Myocyte (in vitro differentiated cells): ENCODE measurements at regions not wholly inside any gene's neighbourhood (a gene's known extent, or its start where the extent isn't known, plus 50 kb on each side); places are given as distances from the start of the nearest gene placed in this dataset.
A peak's percentile ranks its signal among the peaks of the same experiment; 100 is the strongest.

Source experiments
- DNase-seq: peaks from one replicate; pipeline ENCODE4 v3.0.0-alpha.2; 2012; ENCODE audit warnings: low read depth

GRCh38 chr1:164256456-164256855 is 302.5 kb upstream of the PBX1 start:
- no peak for DNase-seq

GRCh38 chr1:164261691-164262240 is 297.2 kb upstream of the PBX1 start:
- DNase-seq = no peak

- no peak for DNase-seq
Measured at GRCh38 chr1:164263540-164263939, 295.4 kb upstream of the PBX1 start.

GRCh38 chr1:164265232-164265631 is 293.8 kb upstream of the PBX1 start:
- no peak for DNase-seq

GRCh38 chr1:164272156-164272555 is 286.8 kb upstream of the PBX1 start:
- DNase-seq = no peak

- DNase-seq = no peak
Measured at GRCh38 chr1:164296172-164296571, 262.8 kb upstream of the PBX1 start.

- DNase-seq = no peak
Measured at GRCh38 chr1:164308101-164308500, 250.9 kb upstream of the PBX1 start.

GRCh38 chr1:164310166-164310565 is 248.8 kb upstream of the PBX1 start:
- DNase-seq = no peak

GRCh38 chr1:164311377-164311776 is 247.6 kb upstream of the PBX1 start:
- DNase-seq = no peak

GRCh38 chr1:164320790-164321731 is 237.9 kb upstream of the PBX1 start:
- DNase-seq = peak; percentile 1

GRCh38 chr1:164325786-164326185 is 233.2 kb upstream of the PBX1 start:
- no peak for DNase-seq

GRCh38 chr1:164333387-164333786 is 225.6 kb upstream of the PBX1 start:
- DNase-seq = no peak

GRCh38 chr1:164337394-164337793 is 221.6 kb upstream of the PBX1 start:
- no peak for DNase-seq

- no peak for DNase-seq
Measured at GRCh38 chr1:164337885-164338284, 221.1 kb upstream of the PBX1 start.

GRCh38 chr1:164343189-164343588 is 215.8 kb upstream of the PBX1 start:
- DNase-seq = no peak

- DNase-seq = no peak
Measured at GRCh38 chr1:164347980-164348379, 211.0 kb upstream of the PBX1 start.

GRCh38 chr1:164356511-164356910 is 202.5 kb upstream of the PBX1 start:
- DNase-seq = no peak

- no peak for DNase-seq
Measured at GRCh38 chr1:164360265-164360664, 198.7 kb upstream of the PBX1 start.

GRCh38 chr1:164361927-164362326 is 197.1 kb upstream of the PBX1 start:
- DNase-seq = no peak

- no peak for DNase-seq
Measured at GRCh38 chr1:164363980-164364379, 195.0 kb upstream of the PBX1 start.

GRCh38 chr1:164366014-164366413 is 193.0 kb upstream of the PBX1 start:
- DNase-seq = no peak

GRCh38 chr1:164369698-164370365 is 189.2 kb upstream of the PBX1 start:
- no peak for DNase-seq
